NCI-H748 (cell line): ENCODE measurements at regions not wholly inside any gene's neighbourhood (a gene's known extent, or its start where the extent isn't known, plus 50 kb on each side); places are given as distances from the start of the nearest gene placed in this dataset.
A peak's percentile ranks its signal among the peaks of the same experiment; 100 is the strongest.
"Not testable (repeated sequence)": the region's sequence is repeated elsewhere in the genome, so short reads cannot be mapped to it uniquely, and the experiment has no call there.

Experiments
- DNase-seq: peaks from one replicate; lab custom pipeline; 2025; ENCODE audit not compliant: unreplicated experiment; lab: John Stamatoyannopoulos, UW

GRCh38 chr5:43833961-43834360, 231.0 kb downstream of the NNT start:
- DNase-seq: no peak

- not testable (repeated sequence) for DNase-seq
Observed at GRCh38 chr5:43824325-43824964, 221.5 kb downstream of the NNT start.

- not testable (repeated sequence) for DNase-seq
Observed at GRCh38 chr5:43818394-43818793, 215.4 kb downstream of the NNT start.

- DNase-seq: no peak
Observed at GRCh38 chr5:43815497-43815896, 212.5 kb downstream of the NNT start.

DNA sequence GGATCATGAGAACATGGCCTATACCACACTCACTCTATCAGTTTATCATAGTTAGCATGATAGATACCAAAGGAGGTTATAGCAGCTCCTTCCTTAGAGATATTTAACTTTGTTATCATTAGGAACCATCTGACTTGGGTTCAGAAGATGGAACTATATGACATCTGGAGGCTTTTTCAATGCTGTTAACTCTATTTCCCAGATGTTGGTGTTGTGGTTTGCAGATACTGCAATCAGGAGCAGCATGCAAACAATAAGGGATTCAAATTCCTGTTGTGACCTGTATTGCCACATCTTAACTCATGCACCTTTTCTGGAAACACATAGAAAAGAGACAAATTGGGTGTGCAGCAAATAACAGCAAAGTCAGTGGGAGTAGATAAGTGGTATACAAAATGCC, 201.7 kb downstream of the NNT start:
- no peak for DNase-seq

GRCh38 chr5:43804041-43804440, 201.1 kb downstream of the NNT start:
- no peak for DNase-seq

DNA sequence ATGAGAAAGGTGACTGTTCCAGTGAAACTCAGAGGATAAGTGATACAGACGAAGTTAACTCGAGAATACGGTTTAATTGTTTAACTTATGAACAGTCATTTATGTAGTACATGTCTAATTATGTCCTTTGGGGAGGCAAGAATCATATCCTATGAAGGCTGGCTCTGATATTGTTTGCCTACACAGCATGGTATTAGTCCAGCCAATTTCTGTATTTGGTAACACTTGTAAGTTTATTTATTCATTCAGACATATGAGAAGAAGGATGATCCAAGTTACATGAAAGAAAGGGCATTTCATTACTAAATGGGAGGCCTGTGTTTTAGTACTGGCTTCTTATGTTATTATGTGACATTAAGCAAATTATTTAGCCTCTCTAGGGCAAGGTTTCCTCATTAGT, 199.7 kb downstream of the NNT start:
- peak; percentile 88 for DNase-seq

- DNase-seq: no peak
Observed at GRCh38 chr5:43802119-43802518, 199.1 kb downstream of the NNT start.

DNA sequence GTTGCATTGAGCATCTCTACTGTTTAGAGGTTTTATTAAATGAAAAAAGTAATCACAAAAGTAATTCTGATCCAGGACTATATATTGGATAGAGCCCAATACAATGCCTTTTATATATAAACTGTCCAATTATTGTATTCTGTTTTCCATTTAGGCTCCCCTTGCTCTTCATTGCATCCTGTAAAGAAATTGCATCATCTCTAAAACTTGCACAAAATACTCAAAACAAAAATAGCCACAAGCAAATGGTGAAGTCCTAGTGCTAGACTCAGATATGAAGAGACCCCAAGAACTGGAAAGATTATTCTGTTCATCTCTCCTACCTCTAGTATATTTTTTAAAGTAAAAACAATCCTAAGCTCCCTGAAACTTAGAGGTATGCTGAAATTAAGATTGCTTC, 195.8 kb downstream of the NNT start:
- DNase-seq: no peak

GRCh38 chr5:43791880-43792279, 188.9 kb downstream of the NNT start:
- DNase-seq: not testable (repeated sequence)

DNA sequence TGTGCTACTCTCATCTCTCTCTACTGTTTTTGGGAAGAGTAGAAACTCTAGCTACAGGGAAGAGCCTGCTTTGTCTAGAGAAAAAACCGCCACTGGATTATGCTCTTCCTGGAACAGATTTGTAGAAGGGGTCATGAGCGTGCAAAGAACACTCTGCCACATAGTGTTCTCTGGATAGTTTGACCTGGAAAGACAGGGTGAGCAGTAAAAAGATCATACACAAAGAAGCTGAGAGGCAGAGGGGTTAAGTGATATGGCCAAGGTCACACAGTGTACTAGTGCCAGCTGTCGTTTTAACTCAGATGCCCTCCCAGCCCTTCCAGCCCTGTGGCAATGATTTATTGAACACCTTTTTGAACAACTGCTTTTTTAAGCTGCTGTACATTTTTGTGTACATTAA, 182.2 kb downstream of the NNT start:
- peak; percentile 49 for DNase-seq

GRCh38 chr5:43780586-43780985, 177.6 kb downstream of the NNT start:
- DNase-seq: no peak

DNA sequence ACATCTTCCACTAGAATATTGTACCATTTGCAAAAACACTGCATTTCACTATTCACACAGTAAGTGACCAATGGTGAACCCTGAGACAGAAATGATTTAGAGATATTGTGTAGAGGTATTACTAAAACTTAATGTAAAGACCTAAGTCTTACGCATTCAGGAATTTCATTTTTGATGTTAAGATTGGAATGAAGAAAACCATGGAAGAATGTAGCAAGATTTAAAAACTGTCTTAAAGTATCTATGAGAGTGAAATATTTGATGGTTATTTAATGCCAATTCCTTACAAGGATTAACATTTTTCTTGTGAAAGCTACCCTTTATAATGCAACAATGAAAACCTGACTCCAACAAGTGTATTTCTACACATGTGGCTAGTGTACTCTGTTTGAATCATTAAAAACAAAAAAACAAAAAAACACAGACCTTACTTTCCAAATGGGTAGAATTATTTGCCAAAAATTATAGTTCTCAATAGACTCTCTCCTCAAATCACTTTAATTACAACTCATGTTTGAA, 172.0 kb downstream of the NNT start:
- DNase-seq: no peak

GRCh38 chr5:43773478-43773844, 170.5 kb downstream of the NNT start:
- DNase-seq: no peak

- DNase-seq: peak; percentile 64
Observed at GRCh38 chr5:43772764-43773477, 169.9 kb downstream of the NNT start.

GRCh38 chr5:43772458-43772763, 169.4 kb downstream of the NNT start:
- DNase-seq: no peak

DNA sequence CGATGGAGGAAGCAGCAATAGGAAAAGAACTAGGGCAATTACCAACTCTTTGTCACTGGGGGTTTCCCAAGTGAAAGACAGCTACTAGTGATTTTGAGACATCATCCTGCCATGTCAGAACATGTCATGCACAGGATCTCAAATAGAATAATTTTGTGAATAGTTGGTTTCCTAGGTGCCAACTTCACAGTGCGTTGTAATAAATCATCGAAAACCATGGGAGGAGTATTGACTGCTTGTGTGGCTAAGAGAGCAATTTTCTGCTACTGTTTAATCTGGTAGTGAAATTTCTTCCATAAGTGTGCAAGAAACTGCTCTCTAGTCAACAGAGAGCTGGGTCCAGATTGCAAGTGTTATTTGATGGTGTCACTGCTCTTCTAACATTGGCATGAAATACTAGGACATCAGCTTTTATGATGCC, 168.6 kb downstream of the NNT start:
- DNase-seq: no peak

GRCh38 chr5:43769571-43770355, 166.8 kb downstream of the NNT start:
- DNase-seq: no peak
